T-cell (primary cell): ENCODE measurements at regions not wholly inside any gene's neighbourhood (a gene's known extent, or its start where the extent isn't known, plus 50 kb on each side); places are given as distances from the start of the nearest gene placed in this dataset.

Experiments used
- ATAC-seq, 4 experiments: fragments of 200-7000 bp in 3 of 4; fragments of 150-1000 bp in 1 of 4; cut with Tn5 transposase; replicated peaks in 1 of 4; 1 replicate in 3 of 4; 2 replicates in 1 of 4; pipeline ENCODE4 v1.10.0; 2021; ENCODE audit warnings: moderate library complexity in 3 of 4, mild to moderate bottlenecking in 2 of 4, moderate number of reproducible peaks in 1 of 4
- CTCF ChIA-PET, 2 donors: fragments of 300-600 bp; sonication (Branson Sonifier 250); formaldehyde crosslinking; loops; one replicate each; lab custom pipeline; 2022; ENCODE audit warnings: antibody characterized with exemption in 2 of 2; lab: Charles Lee
- POLR2A ChIA-PET, 2 donors: fragments of 300-600 bp; sonication (Branson Sonifier 250); formaldehyde crosslinking; loops; one replicate each; lab custom pipeline; 2022; ENCODE audit warnings: antibody characterized with exemption in 2 of 2; lab: Charles Lee
- DNase-seq, 35 experiments: peaks; one replicate each; pipeline versions ENCODE4 v3.0.0 to v3.0.0-alpha.2; 2013 to 2023
- H3K27ac ChIP-seq: one replicate; pipeline ENCODE4 v1.5.1; 2013; ENCODE audit warnings: low read length
- H3K27me3 ChIP-seq, 2 experiments: replicated peaks in 1 of 2; 1 replicate in 1 of 2; 2 replicates in 1 of 2; pipeline versions ENCODE4 v1.6.1 to v1.7.0; 2013; ENCODE audit warnings: low read length in 1 of 2, mixed read lengths in 1 of 2; ENCODE audit not compliant: control insufficient read depth in 2 of 2, insufficient read depth in 2 of 2; ENCODE audit errors: extremely low read depth in 1 of 2
- H3K36me3 ChIP-seq, 2 donors: 1 replicate in 1 of 2; 2 replicates in 1 of 2; pipeline versions ENCODE4 v1.6.1 to v1.7.0; 2013; ENCODE audit warnings: low read length in 1 of 2; ENCODE audit not compliant: control insufficient read depth in 2 of 2, insufficient read depth in 1 of 2; ENCODE audit errors: extremely low read depth in 1 of 2
- H3K4me1 ChIP-seq, 2 experiments: 1 replicate in 1 of 2; 2 replicates in 1 of 2; pipeline versions ENCODE4 v1.6.1 to v1.7.0; 2013; ENCODE audit warnings: low read length in 2 of 2, mixed read lengths in 1 of 2; ENCODE audit not compliant: insufficient read depth in 2 of 2, control insufficient read depth in 1 of 2; ENCODE audit errors: extremely low read depth in 1 of 2
- H3K4me3 ChIP-seq, 2 donors: 1 replicate in 1 of 2; 2 replicates in 1 of 2; pipeline versions ENCODE4 v1.5.1 to v1.7.0; 2013; ENCODE audit warnings: mild to moderate bottlenecking in 2 of 2, low read length in 1 of 2, moderate library complexity in 1 of 2; ENCODE audit not compliant: control insufficient read depth in 1 of 2; ENCODE audit errors: extremely low read depth in 1 of 2
- H3K9me3 ChIP-seq: 2 replicates; pipeline ENCODE4 v1.7.0; 2013
- H3K27ac Mint-ChIP-seq, 2 donors: one replicate each; pipeline ENCODE4 v1.8.0; 2020 to 2021; ENCODE audit warnings: mild to moderate bottlenecking in 2 of 2, mixed read lengths in 2 of 2
- H3K27me3 Mint-ChIP-seq, 2 donors: one replicate each; pipeline ENCODE4 v1.8.0; 2021 to 2022; ENCODE audit warnings: mixed read lengths in 2 of 2
- H3K36me3 Mint-ChIP-seq: one replicate; pipeline ENCODE4 v1.8.0; 2021; ENCODE audit warnings: mixed read lengths
- H3K4me1 Mint-ChIP-seq, 3 donors: one replicate each; pipeline ENCODE4 v1.8.0; 2020 to 2022; ENCODE audit warnings: mixed read lengths in 3 of 3, mild to moderate bottlenecking in 1 of 3
- H3K4me3 Mint-ChIP-seq, 3 donors: one replicate each; pipeline ENCODE4 v1.8.0; 2020 to 2022; ENCODE audit warnings: mild to moderate bottlenecking in 3 of 3, mixed read lengths in 3 of 3, moderate library complexity in 3 of 3
- H3K9me3 Mint-ChIP-seq, 3 donors: one replicate each; pipeline ENCODE4 v1.8.0; 2020 to 2022; ENCODE audit warnings: mixed read lengths in 3 of 3
- WGBS: methylation state at CpG from one replicate; pipeline ENCODE4 v1.1.5; 2013; ENCODE audit warnings: missing lambda C conversion rate; ENCODE audit not compliant: insufficient coverage; 5-methylcytosine and 5-hydroxymethylcytosine counted together

GRCh38 chr19:33998302-33998701 lies 174.0 kb upstream of the LSM14A start:
- no peak overlapping the region for H3K4me3 Mint-ChIP-seq
- H3K27me3 Mint-ChIP-seq, result peaks cover 14 to 17% of the 10 kb centered on the region in 2 donors
- H3K9me3 Mint-ChIP-seq, result peaks cover 1 to 5% (median 3%) of the 10 kb centered on the region in 3 donors
- Histone ChIP-seq H3K4me1 (no peaks in the 10 kb centered on the region), H3K36me3 (no peaks in the 10 kb centered on the region), H3K27ac (no peak overlapping the region), H3K4me3 (no peak overlapping the region), H3K27me3 (no peaks in the 10 kb centered on the region), H3K9me3 (no peaks in the 10 kb centered on the region)
- H3K36me3 Mint-ChIP-seq, result no peaks in the 10 kb centered on the region
- DNase-seq (no peak), ATAC-seq (no peak)
- H3K4me1 Mint-ChIP-seq, result no peaks in the 10 kb centered on the region
- ChIA-PET CTCF (interaction anchor here in 1 of 2 donors (1.4 kb wide), 1 partner anchor 221 kb away, joined by 5 read pairs; no protein-coding TSS in a partner anchor), POLR2A (no interaction called here)
- H3K27ac Mint-ChIP-seq, result no peak overlapping the region
- 20% methylated on average over 1 of the region's 5 CpGs for WGBS

DNA sequence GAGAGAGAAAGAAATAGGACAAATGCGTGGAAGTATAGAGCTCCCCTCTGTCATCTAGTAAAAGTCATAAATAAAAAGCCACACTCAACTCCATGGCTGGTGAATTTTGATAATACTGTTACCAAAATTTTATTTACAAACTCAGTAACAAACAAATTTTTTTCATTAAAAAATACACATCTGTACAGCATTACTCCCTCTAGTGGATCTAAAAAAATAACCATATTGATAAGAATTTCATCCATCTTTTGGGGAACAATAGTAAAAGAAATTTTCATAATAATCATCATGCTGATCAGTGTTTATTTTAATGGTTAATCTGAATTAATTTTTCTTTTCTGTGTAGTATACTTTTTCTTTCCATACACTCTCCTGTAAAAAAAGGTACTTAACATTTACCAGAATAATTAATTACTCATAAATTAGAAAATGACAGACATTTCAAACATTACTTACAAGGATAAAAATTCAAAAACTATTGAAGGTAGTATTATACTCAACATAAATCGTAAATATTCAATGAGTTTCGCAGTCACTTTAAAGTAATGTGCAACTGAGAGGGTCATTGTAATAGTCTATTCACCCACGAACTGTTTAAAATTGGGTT lies 173.5 kb upstream of the LSM14A start:
- no peaks in the 10 kb centered on the region for H3K4me1 Mint-ChIP-seq
- H3K4me3 Mint-ChIP-seq, result no peak overlapping the region
- H3K4me1 ChIP-seq, result no peaks in the 10 kb centered on the region
- no peak overlapping the region for H3K4me3 ChIP-seq
- no peaks in the 10 kb centered on the region for H3K9me3 ChIP-seq
- H3K27me3 ChIP-seq, result peaks cover 0 to 3% of the 10 kb centered on the region in 2 experiments
- no peaks in the 10 kb centered on the region for H3K36me3 ChIP-seq
- WGBS, result no CpG with 5 or more reads among the region's 4 CpGs
- H3K36me3 Mint-ChIP-seq, result no peaks in the 10 kb centered on the region
- no peak overlapping the region for H3K27ac Mint-ChIP-seq
- ChIA-PET CTCF (interaction anchor here in 1 of 2 donors (1.4 kb wide), 1 partner anchor 221 kb away, joined by 5 read pairs; no protein-coding TSS in a partner anchor), POLR2A (interaction anchor here in 1 of 2 donors (0.5 kb wide), 1 partner anchor 8 kb away, joined by 3 read pairs; no protein-coding TSS in a partner anchor)
- DNase-seq (no peak), ATAC-seq (no peak)
- H3K9me3 Mint-ChIP-seq, result peaks cover 0 to 5% (median 0%) of the 10 kb centered on the region in 3 donors
- peaks cover 19 to 22% of the 10 kb centered on the region in 2 donors for H3K27me3 Mint-ChIP-seq
- H3K27ac ChIP-seq, result no peak overlapping the region

DNA sequence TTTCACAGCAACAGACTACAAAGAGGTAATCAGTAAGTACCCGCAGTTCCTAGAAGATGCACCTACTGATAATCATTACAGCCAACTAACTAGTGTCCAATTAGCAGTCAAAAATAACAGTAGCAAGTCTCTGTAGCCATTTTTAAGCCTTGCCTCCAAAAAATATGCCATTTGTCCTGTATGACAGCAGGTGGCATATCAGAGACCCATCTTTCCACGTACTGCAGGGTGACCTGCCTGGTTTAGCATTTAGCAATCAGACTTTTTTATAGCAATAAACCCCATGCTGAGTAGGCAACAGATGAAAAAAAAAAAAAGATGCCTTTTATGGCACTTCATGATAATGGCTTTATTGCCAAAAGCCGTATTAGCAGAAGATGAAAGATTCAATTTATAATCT lies 155.3 kb upstream of the LSM14A start:
- whole genome bisulfite sequencing, result 100% methylated on average over 1 of the region's 3 CpGs
- no peaks in the 10 kb centered on the region for H3K4me1 Mint-ChIP-seq
- H3K9me3 Mint-ChIP-seq, result peaks cover 4 to 8% (median 5%) of the 10 kb centered on the region in 3 donors
- peaks cover 42 to 53% of the 10 kb centered on the region in 2 donors for H3K27me3 Mint-ChIP-seq
- ATAC-seq (no peak), DNase-seq (peak in 1 of 35 experiments; percentile 9)
- Histone ChIP-seq H3K27me3 (peaks cover 5 to 8% of the 10 kb centered on the region in 2 experiments), H3K4me3 (no peak overlapping the region), H3K9me3 (no peaks in the 10 kb centered on the region), H3K27ac (no peak overlapping the region), H3K36me3 (no peaks in the 10 kb centered on the region), H3K4me1 (no peaks in the 10 kb centered on the region)
- H3K4me3 Mint-ChIP-seq, result no peak overlapping the region
- CTCF ChIA-PET, result no interaction called here
- no peak overlapping the region for H3K27ac Mint-ChIP-seq
- no peaks in the 10 kb centered on the region for H3K36me3 Mint-ChIP-seq
- POLR2A ChIA-PET, result no interaction called here

DNA sequence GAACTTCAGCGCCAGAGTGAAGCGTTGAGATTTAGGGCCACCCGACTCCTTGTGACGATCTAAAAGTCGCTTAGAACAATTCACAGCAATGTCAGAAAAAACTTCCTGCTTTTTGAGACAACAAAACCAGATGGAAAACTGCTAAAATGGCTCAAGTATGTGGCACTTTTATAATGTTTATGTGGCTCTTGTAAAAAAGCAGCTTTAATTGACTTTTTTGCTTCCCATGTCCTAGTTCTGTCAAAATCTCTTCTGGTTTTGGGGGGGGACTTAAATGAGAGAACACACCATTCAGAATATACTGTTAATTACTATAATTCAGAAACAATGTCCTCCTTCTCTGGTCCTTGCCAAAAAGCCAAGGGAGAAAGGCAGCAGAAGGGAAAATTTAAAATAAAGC lies 154.7 kb upstream of the LSM14A start:
- Mint-ChIP-seq H3K36me3 (no peaks in the 10 kb centered on the region), H3K27me3 (peaks cover 39 to 47% of the 10 kb centered on the region in 2 donors), H3K9me3 (peaks cover 0 to 8% (median 4%) of the 10 kb centered on the region in 3 donors), H3K27ac (no peak overlapping the region), H3K4me1 (no peaks in the 10 kb centered on the region), H3K4me3 (no peak overlapping the region)
- CTCF ChIA-PET, result no interaction called here
- ATAC-seq, result no peak
- H3K4me3 ChIP-seq, result no peak overlapping the region
- no peaks in the 10 kb centered on the region for H3K4me1 ChIP-seq
- DNase-seq, result no peak
- no peaks in the 10 kb centered on the region for H3K36me3 ChIP-seq
- WGBS, result no CpG with 5 or more reads among the region's 5 CpGs
- H3K9me3 ChIP-seq, result no peaks in the 10 kb centered on the region
- peaks cover 5 to 8% of the 10 kb centered on the region in 2 experiments for H3K27me3 ChIP-seq
- H3K27ac ChIP-seq, result no peak overlapping the region
- POLR2A ChIA-PET, result no interaction called here

DNA sequence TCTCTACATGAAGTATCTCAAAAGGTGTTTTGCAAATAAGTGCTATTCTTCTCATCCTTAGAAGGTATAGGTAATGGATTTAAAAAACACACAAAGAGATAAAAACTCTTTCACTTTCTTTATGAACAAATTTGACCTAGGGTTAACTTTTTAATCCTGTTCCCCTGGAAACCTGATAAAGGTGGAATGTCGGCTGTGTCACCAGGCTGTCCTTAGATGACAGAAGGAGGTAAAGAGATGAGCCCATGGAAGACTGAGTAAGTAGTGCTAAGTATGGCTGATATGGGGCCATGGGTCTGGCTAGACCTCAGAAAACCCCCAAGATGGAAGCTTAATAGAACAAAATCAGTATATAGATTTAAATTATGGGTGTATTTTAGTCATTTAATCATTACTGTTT lies 153.8 kb upstream of the LSM14A start:
- Mint-ChIP-seq H3K4me3 (no peak overlapping the region), H3K27me3 (peaks cover 43% of the 10 kb centered on the region in 2 donors), H3K36me3 (peaks cover 2% of the 10 kb centered on the region), H3K9me3 (peaks cover 3 to 18% (median 14%) of the 10 kb centered on the region in 3 donors), H3K4me1 (no peaks in the 10 kb centered on the region), H3K27ac (no peak overlapping the region)
- Histone ChIP-seq H3K27ac (no peak overlapping the region), H3K27me3 (peaks cover 5 to 8% of the 10 kb centered on the region in 2 experiments), H3K36me3 (no peaks in the 10 kb centered on the region), H3K9me3 (no peaks in the 10 kb centered on the region), H3K4me1 (no peaks in the 10 kb centered on the region), H3K4me3 (no peak overlapping the region)
- ChIA-PET POLR2A (no interaction called here), CTCF (no interaction called here)
- ATAC-seq (no peak), DNase-seq (no peak)
- 80% methylated on average over 1 of the region's 1 CpG for WGBS

DNA sequence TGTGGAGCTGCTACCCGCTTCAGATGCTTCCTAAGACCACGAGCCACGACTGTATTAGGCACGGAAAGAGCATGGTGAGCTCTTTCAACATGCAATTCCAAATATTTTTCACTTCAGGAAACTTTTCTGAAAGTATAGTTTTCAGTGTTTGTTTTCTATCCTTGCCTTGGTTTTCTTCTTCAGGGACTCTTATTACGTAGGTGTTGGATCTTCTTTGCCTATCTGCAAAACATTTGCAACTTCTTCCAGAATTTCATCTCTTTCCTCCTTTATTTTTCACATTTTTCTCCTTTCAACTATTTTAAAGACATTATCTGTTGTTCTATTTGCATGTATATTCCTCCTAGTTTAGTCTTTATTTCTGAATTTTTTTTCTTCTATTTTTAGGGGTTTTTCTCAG lies 148.9 kb upstream of the LSM14A start:
- Mint-ChIP-seq H3K9me3 (peaks cover 8 to 22% (median 17%) of the 10 kb centered on the region in 3 donors), H3K27me3 (peaks cover 42 to 47% of the 10 kb centered on the region in 2 donors), H3K4me1 (no peaks in the 10 kb centered on the region), H3K36me3 (peaks cover 3% of the 10 kb centered on the region), H3K4me3 (no peak overlapping the region), H3K27ac (no peak overlapping the region)
- POLR2A ChIA-PET, result no interaction called here
- Histone ChIP-seq H3K9me3 (no peaks in the 10 kb centered on the region), H3K4me1 (no peaks in the 10 kb centered on the region), H3K4me3 (no peak overlapping the region), H3K36me3 (no peaks in the 10 kb centered on the region), H3K27me3 (peaks cover 2 to 11% of the 10 kb centered on the region in 2 experiments), H3K27ac (no peak overlapping the region)
- CTCF ChIA-PET, result no interaction called here
- WGBS, result no CpG with 5 or more reads among the region's 5 CpGs
- no peak for ATAC-seq
- DNase-seq, result no peak
